Suprapubic skin (tissue), 4 donors: ENCODE measurements at regions not wholly inside any gene's neighbourhood (a gene's known extent, or its start where the extent isn't known, plus 50 kb on each side); places are given as distances from the start of the nearest gene placed in this dataset.

Experiments
- DNase-seq, 2 donors: peaks; one replicate each; pipeline ENCODE4 v3.0.0-alpha.2; 2019; ENCODE audit warnings: low spot score in 2 of 2
- H3K27ac ChIP-seq: fragments of 200-600 bp; sonication (generic); one replicate; pipeline ENCODE4 v1.5.1; 2019
- H3K27me3 ChIP-seq: fragments of 200-600 bp; sonication (generic); one replicate; pipeline ENCODE4 v1.5.1; 2019
- H3K36me3 ChIP-seq: fragments of 200-600 bp; sonication (generic); one replicate; pipeline ENCODE4 v1.5.1; 2019
- H3K4me1 ChIP-seq: fragments of 200-600 bp; sonication (generic); one replicate; pipeline ENCODE4 v1.5.1; 2019
- H3K4me3 ChIP-seq: fragments of 200-600 bp; sonication (generic); one replicate; pipeline ENCODE4 v1.5.1; 2019; ENCODE audit warnings: mild to moderate bottlenecking
- H3K9me3 ChIP-seq: fragments of 200-600 bp; sonication (generic); one replicate; pipeline ENCODE4 v1.5.1; 2019
- CTCF ChIP-seq, 2 donors: fragments of 200-600 bp in 1 of 2; fragments of 450-650 bp in 1 of 2; sonication (generic) in 1 of 2; IDR thresholded peaks; one replicate each; pipeline ENCODE4 v1.5.1; 2016 to 2019; ENCODE audit warnings: antibody characterized with exemption in 2 of 2, mild to moderate bottlenecking in 1 of 2, moderate library complexity in 1 of 2
- EP300 ChIP-seq: sonication (generic); formaldehyde crosslinking; IDR thresholded peaks from one replicate; pipeline ENCODE4 v1.6.1; 2017; ENCODE audit warnings: antibody characterized with exemption
- POLR2A ChIP-seq, 2 donors: fragments of 450-650 bp; IDR thresholded peaks; one replicate each; pipeline ENCODE4 v1.6.1; 2017; ENCODE audit warnings: antibody characterized with exemption in 2 of 2, mild to moderate bottlenecking in 2 of 2, moderate library complexity in 2 of 2
- POLR2AphosphoS5 ChIP-seq, 3 donors: sonication (generic); formaldehyde crosslinking; IDR thresholded peaks; one replicate each; pipeline ENCODE4 v1.6.1; 2017; ENCODE audit warnings: antibody characterized with exemption in 3 of 3
- WGBS: methylation state at CpG from one replicate; pipeline ENCODE4 v1.1.5; 2018; 5-methylcytosine and 5-hydroxymethylcytosine counted together

DNA sequence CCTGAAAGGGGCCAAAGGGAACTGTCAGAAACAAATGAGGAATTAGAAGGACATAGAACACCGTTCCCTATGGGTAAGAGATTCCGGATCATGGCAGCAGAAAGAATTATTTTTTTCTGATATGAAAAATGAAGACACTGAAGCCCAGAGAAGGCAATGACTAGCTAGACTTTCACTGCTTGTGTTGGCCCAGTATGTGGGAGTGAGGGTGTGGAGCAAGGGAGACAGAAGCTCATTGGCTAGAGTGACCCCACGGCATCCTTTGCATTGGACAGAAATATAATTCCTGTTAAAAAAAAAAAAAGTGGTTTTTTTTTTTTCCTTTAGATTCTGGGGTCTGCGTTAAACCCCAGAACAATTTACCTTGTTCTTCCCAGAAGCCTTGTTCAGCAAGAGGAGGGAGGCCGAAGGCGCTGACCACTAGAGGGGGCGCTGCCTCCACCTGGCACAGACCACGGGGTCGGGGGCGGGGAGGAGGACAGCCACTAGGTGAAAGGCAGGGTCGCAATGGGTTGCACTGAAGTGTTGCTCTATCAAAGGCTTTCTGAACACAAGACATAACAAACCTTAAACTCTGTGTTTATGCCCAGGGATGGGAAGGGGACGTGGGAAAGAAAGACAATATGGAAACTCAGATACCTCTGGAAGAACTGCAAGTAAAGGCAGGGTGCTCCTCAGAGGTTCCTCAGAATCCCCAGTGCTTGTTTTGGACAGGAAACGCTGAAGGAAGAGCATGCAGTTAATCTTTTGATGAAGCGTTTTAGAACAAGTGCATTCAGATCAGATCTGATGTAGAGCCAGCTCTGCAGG lies 156.8 kb downstream of the KCNA5 start:
- WGBS = 34% methylated on average over 14 of the region's 14 CpGs
- Histone ChIP-seq H3K4me1 (no peaks in the 10 kb centered on the region), H3K4me3 (no peak overlapping the region), H3K27me3 (peaks cover 14% of the 10 kb centered on the region), H3K9me3 (no peaks in the 10 kb centered on the region), H3K36me3 (no peaks in the 10 kb centered on the region), H3K27ac (no peak overlapping the region)
- no peak for DNase-seq
- peak; percentile 29 to 35 for TF ChIP-seq CTCF (IDR thresholded peaks at IDR 0.05)
- no peak for TF ChIP-seq POLR2A (IDR thresholded peaks at IDR 0.05)

DNA sequence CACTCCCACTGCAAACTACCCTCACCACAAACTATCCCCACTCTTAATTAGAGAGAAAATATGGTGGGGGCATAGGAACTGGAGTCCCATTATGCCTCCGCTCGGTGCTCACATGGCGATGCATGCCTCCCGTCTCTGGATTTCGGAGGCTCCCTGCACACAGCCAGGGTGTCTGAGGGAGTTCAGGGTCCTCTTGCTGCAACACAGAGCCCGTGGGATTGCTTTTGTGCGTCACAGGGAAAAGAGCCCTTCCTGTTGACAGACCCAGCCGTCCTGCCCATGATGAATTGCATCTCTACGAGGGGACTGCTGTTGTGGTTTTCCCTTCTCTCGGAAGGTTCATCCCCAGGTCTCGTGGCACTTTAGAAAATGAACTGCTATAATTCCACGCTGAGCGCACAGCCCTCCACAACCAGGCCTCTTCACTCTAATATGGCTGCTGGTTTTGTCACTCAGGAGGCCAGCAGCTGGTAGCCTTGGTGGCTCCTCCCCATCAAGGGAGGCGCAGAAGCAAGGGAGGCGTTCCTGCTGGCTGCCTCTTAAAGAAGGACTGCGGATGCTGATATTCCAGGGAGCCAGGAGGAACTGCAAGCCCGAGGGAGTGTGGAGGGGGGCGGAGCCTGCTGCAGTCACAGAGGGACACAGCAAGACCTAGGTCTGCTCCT lies 158.0 kb downstream of the KCNA5 start:
- DNase-seq = no peak

GRCh38 chr12:5203274-5203673 lies 159.6 kb downstream of the KCNA5 start:
- H3K4me1 ChIP-seq = no peaks in the 10 kb centered on the region
- DNase-seq = no peak
- TF ChIP-seq POLR2AphosphoS5 (IDR thresholded peaks at IDR 0.05) (no peak), CTCF (IDR thresholded peaks at IDR 0.05) (no peak), EP300 (no peak), POLR2A (IDR thresholded peaks at IDR 0.05) (no peak)
- no peaks in the 10 kb centered on the region for H3K36me3 ChIP-seq
- H3K4me3 ChIP-seq = no peak overlapping the region
- H3K27ac ChIP-seq = no peak overlapping the region
- no peaks in the 10 kb centered on the region for H3K9me3 ChIP-seq
- WGBS = 17% methylated on average over 1 of the region's 1 CpG
- H3K27me3 ChIP-seq = peaks cover 8% of the 10 kb centered on the region

More for the DNA sequence above, 158.0 kb downstream of the KCNA5 start:
- Histone ChIP-seq H3K4me3 (no peak overlapping the region), H3K36me3 (no peaks in the 10 kb centered on the region), H3K27ac (no peak overlapping the region), H3K9me3 (no peaks in the 10 kb centered on the region), H3K4me1 (no peaks in the 10 kb centered on the region), H3K27me3 (peaks cover 14% of the 10 kb centered on the region)
- TF ChIP-seq POLR2A (IDR thresholded peaks at IDR 0.05) = no peak
- no peak for TF ChIP-seq CTCF (IDR thresholded peaks at IDR 0.05)
- no peak for TF ChIP-seq EP300
- TF ChIP-seq POLR2AphosphoS5 (IDR thresholded peaks at IDR 0.05) = no peak
- 75% methylated on average over 18 of the region's 18 CpGs for WGBS

DNA sequence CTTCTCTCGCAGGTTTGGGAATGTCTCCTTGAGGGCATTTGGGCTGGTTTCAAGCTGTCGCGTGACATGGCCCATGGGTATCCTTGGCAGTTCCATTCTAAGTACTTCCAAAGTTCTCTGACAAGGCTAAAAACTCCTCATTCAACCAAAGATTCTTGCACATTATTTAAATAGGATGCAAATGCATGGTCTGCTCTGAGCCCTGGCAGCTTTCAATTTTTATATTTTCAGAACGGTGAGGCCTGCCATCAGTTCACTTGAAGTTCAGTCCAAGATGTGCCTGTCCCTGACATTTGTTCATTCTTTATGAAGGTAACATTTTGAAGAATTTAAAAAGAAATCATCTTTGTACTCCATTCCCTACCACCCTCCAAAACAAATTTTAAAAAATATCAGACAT lies 160.0 kb downstream of the KCNA5 start:
- H3K27me3 ChIP-seq = peaks cover 7% of the 10 kb centered on the region
- 65% methylated on average over 4 of the region's 4 CpGs for WGBS
- TF ChIP-seq POLR2A (IDR thresholded peaks at IDR 0.05) (no peak), EP300 (no peak), POLR2AphosphoS5 (IDR thresholded peaks at IDR 0.05) (no peak), CTCF (IDR thresholded peaks at IDR 0.05) (no peak)
- H3K4me3 ChIP-seq = no peak overlapping the region
- no peaks in the 10 kb centered on the region for H3K9me3 ChIP-seq
- no peak for DNase-seq
- no peaks in the 10 kb centered on the region for H3K36me3 ChIP-seq
- no peak overlapping the region for H3K27ac ChIP-seq
- no peaks in the 10 kb centered on the region for H3K4me1 ChIP-seq

- Histone ChIP-seq H3K4me1 (no peaks in the 10 kb centered on the region), H3K36me3 (no peaks in the 10 kb centered on the region), H3K9me3 (no peaks in the 10 kb centered on the region), H3K4me3 (no peak overlapping the region), H3K27me3 (peaks cover 7% of the 10 kb centered on the region), H3K27ac (no peak overlapping the region)
- no peak for DNase-seq
- no peak for TF ChIP-seq EP300
- no peak for TF ChIP-seq POLR2A (IDR thresholded peaks at IDR 0.05)
- TF ChIP-seq CTCF (IDR thresholded peaks at IDR 0.05) = no peak
- TF ChIP-seq POLR2AphosphoS5 (IDR thresholded peaks at IDR 0.05) = no peak
- WGBS = 69% methylated on average over 4 of the region's 4 CpGs
These were observed 160.6 kb downstream of the KCNA5 start for GRCh38 chr12:5204271-5204670.
